GM23248 (cell line): ENCODE measurements at regions not wholly inside any gene's neighbourhood (a gene's known extent, or its start where the extent isn't known, plus 50 kb on each side); places are given as distances from the start of the nearest gene placed in this dataset.
"Not testable (repeated sequence)": the region's sequence is repeated elsewhere in the genome, so short reads cannot be mapped to it uniquely, and the experiment has no call there.

ENCODE experiments used
- EZH2 ChIP-seq: fragments of 200-600 bp; sonication (generic); IDR thresholded peaks from 2 replicates; pipeline ENCODE4 v1.6.1; 2018; ENCODE audit warnings: antibody characterized with exemption, mild to moderate bottlenecking; ENCODE audit not compliant: insufficient read depth, poor library complexity, severe bottlenecking
- EZH2phosphoT487 ChIP-seq: fragments of 200-600 bp; sonication (generic); IDR thresholded peaks from 2 replicates; pipeline ENCODE4 v1.6.1; 2018; ENCODE audit warnings: antibody characterized with exemption, moderate library complexity, mild to moderate bottlenecking, low read depth; ENCODE audit not compliant: insufficient read depth

DNA sequence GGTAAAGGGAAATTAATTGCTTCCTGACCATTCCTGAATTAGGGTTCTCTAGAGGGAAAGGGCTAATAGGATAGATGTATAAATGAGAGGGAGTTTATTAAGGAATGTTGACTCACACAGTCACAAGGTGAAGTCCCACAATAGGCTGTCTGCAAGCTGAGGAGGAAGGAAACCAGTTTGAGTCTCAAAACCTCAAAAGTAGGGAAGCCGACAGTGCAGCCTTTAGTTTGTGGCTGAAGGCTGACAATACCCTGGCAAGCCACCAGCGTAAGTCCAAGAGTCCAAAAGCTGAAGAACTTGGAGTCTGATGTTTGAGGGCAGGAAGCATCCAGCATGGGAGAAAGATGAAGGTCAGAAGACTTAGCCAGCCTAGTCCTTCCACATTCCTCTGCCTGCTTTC is 1340.8 kb downstream of the RPIA start:
- not testable (repeated sequence) for TF ChIP-seq EZH2, EZH2phosphoT487
